Adipocyte (in vitro differentiated cells): ENCODE measurements at regions not wholly inside any gene's neighbourhood (a gene's known extent, or its start where the extent isn't known, plus 50 kb on each side); places are given as distances from the start of the nearest gene placed in this dataset.
A peak's percentile ranks its signal among the peaks of the same experiment; 100 is the strongest.

Source experiments
- DNase-seq: peaks from one replicate; pipeline ENCODE4 v3.0.0-alpha.2; 2015; ENCODE audit warnings: low read depth
- H3K27me3 ChIP-seq: replicated peaks from 2 replicates; pipeline ENCODE4 v1.7.0; 2013; ENCODE audit warnings: mild to moderate bottlenecking, low read length, moderate library complexity; ENCODE audit not compliant: control insufficient read depth, insufficient read depth
- H3K36me3 ChIP-seq: 2 replicates; pipeline ENCODE4 v1.7.0; 2013; ENCODE audit warnings: low read length, mild to moderate bottlenecking, moderate library complexity; ENCODE audit not compliant: control insufficient read depth, insufficient read depth, severe bottlenecking
- H3K4me1 ChIP-seq: 2 replicates; pipeline ENCODE4 v1.7.0; 2013; ENCODE audit warnings: mild to moderate bottlenecking, low read length, moderate library complexity; ENCODE audit not compliant: control insufficient read depth, insufficient read depth
- H3K4me3 ChIP-seq: 2 replicates; pipeline ENCODE4 v1.7.0; 2013; ENCODE audit warnings: mild to moderate bottlenecking, low read length, moderate library complexity
- H3K9ac ChIP-seq: 2 replicates; pipeline ENCODE4 v1.7.0; 2013; ENCODE audit warnings: mild to moderate bottlenecking, low read length, moderate library complexity
- H3K9me3 ChIP-seq: 2 replicates; pipeline ENCODE4 v1.7.0; 2013; ENCODE audit warnings: mild to moderate bottlenecking, low read length, moderate library complexity; ENCODE audit not compliant: control insufficient read depth

- Histone ChIP-seq H3K27me3 (no peaks in the 10 kb centered on the region), H3K9ac (no peak overlapping the region), H3K36me3 (no peaks in the 10 kb centered on the region), H3K4me3 (no peak overlapping the region), H3K4me1 (peaks cover 6% of the 10 kb centered on the region), H3K9me3 (no peaks in the 10 kb centered on the region)
- DNase-seq: no peak
These were observed 57.4 kb upstream of the TMPRSS15 start for GRCh38 chr21:18460979-18461378.

DNA sequence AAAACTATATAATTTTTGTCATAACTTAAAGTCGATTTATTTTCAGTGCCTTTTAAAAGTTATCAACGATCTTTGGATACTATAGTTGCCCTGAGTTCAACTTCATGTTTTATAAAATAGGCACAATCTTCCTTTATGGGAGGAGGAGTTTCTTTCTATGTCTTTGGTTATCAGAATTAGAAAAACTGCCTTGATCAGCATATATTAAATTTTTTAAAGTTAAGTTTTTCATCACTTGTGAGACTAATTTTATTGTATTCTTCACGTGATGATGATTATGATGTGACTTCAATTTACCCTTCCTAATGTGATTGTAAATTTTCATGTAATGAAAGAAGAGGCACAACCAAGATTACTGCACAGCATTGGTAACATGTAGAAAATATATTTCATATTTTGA lies 58.2 kb upstream of the TMPRSS15 start:
- no peaks in the 10 kb centered on the region for H3K9me3 ChIP-seq
- no peak overlapping the region for H3K9ac ChIP-seq
- DNase-seq: no peak
- no peaks in the 10 kb centered on the region for H3K27me3 ChIP-seq
- peaks cover under 1% of the 10 kb centered on the region for H3K4me1 ChIP-seq
- H3K36me3 ChIP-seq: no peaks in the 10 kb centered on the region
- H3K4me3 ChIP-seq: no peak overlapping the region

- DNase-seq: no peak
- Histone ChIP-seq H3K4me3 (peak overlapping the region; percentile 82), H3K4me1 (peaks cover 5% of the 10 kb centered on the region), H3K36me3 (no peaks in the 10 kb centered on the region), H3K9ac (no peak overlapping the region), H3K27me3 (no peaks in the 10 kb centered on the region), H3K9me3 (no peaks in the 10 kb centered on the region)
These were observed 64.1 kb upstream of the TMPRSS15 start for GRCh38 chr21:18467715-18468114.

DNA sequence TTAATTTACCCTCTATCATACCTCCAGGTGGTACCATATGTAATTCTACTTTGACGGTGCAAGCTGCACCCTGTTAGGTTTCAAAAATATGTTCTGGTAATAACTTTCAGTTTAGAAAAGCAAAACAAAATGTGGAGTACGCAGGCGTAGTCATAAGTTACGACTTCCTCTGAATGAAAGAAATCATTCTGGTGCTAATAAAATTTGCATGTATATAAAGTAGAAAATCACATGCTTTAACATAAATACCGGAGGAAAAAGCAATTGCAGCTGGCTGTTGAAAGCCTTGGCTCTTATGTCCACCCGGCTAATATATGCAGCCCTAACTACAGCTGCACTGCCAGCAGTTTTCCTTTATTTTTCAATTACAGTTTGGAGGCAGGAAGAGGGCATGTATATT lies 65.2 kb upstream of the TMPRSS15 start:
- H3K4me3 ChIP-seq: peak overlapping the region; percentile 82

GRCh38 chr21:18476639-18477038 lies 73.1 kb upstream of the TMPRSS15 start:
- H3K9ac ChIP-seq: no peak overlapping the region
- H3K27me3 ChIP-seq: no peaks in the 10 kb centered on the region
- no peaks in the 10 kb centered on the region for H3K9me3 ChIP-seq
- no peaks in the 10 kb centered on the region for H3K36me3 ChIP-seq
- no peak overlapping the region for H3K4me3 ChIP-seq
- no peak for DNase-seq
- H3K4me1 ChIP-seq: no peaks in the 10 kb centered on the region

More for the DNA sequence above, 65.2 kb upstream of the TMPRSS15 start:
- Histone ChIP-seq H3K27me3 (no peaks in the 10 kb centered on the region), H3K36me3 (no peaks in the 10 kb centered on the region), H3K9ac (peak overlapping the region; percentile 78), H3K4me1 (peaks cover 5% of the 10 kb centered on the region), H3K9me3 (no peaks in the 10 kb centered on the region)
- DNase-seq: no peak

DNA sequence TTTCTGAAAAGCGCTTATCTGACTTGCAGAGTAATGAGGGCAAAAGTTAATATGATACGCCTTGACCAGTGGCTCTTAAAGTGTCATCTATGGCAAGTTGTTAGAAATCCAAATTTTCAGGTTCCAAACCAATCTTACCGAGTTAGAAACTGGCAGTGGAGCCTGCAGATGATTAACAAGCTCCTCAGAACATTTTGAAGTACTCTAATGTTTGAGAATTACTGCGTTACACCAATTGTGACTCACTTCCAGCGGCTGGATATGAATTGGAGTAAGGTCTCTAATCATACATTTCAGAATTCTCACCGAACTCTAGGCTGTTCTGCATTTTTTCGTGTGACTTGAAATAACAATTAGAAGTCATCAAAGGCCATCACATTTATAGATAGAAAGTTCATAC lies 73.5 kb upstream of the TMPRSS15 start:
- DNase-seq: no peak

GRCh38 chr21:18478513-18478912 lies 74.9 kb upstream of the TMPRSS15 start:
- Histone ChIP-seq H3K9me3 (no peaks in the 10 kb centered on the region), H3K4me3 (no peak overlapping the region), H3K4me1 (no peaks in the 10 kb centered on the region), H3K27me3 (no peaks in the 10 kb centered on the region), H3K9ac (no peak overlapping the region), H3K36me3 (no peaks in the 10 kb centered on the region)
- no peak for DNase-seq

More for the DNA sequence above, 73.5 kb upstream of the TMPRSS15 start:
- Histone ChIP-seq H3K27me3 (no peaks in the 10 kb centered on the region), H3K4me1 (no peaks in the 10 kb centered on the region), H3K9me3 (no peaks in the 10 kb centered on the region), H3K9ac (no peak overlapping the region), H3K4me3 (no peak overlapping the region), H3K36me3 (no peaks in the 10 kb centered on the region)

- H3K9me3 ChIP-seq: no peaks in the 10 kb centered on the region
- no peak for DNase-seq
- no peak overlapping the region for H3K9ac ChIP-seq
- H3K27me3 ChIP-seq: no peaks in the 10 kb centered on the region
- H3K36me3 ChIP-seq: no peaks in the 10 kb centered on the region
- H3K4me3 ChIP-seq: no peak overlapping the region
- peaks cover 8% of the 10 kb centered on the region for H3K4me1 ChIP-seq
These were observed 84.7 kb upstream of the TMPRSS15 start for GRCh38 chr21:18488252-18488651.

- no peak overlapping the region for H3K4me3 ChIP-seq
- peaks cover 10% of the 10 kb centered on the region for H3K4me1 ChIP-seq
- no peak overlapping the region for H3K9ac ChIP-seq
- no peaks in the 10 kb centered on the region for H3K9me3 ChIP-seq
- no peak for DNase-seq
- no peaks in the 10 kb centered on the region for H3K27me3 ChIP-seq
- no peaks in the 10 kb centered on the region for H3K36me3 ChIP-seq
These were observed 89.8 kb upstream of the TMPRSS15 start for GRCh38 chr21:18493422-18493821.

- Histone ChIP-seq H3K9ac (no peak overlapping the region), H3K4me3 (no peak overlapping the region), H3K4me1 (peaks cover 7% of the 10 kb centered on the region), H3K36me3 (no peaks in the 10 kb centered on the region), H3K27me3 (no peaks in the 10 kb centered on the region), H3K9me3 (no peaks in the 10 kb centered on the region)
- no peak for DNase-seq
These were observed 91.9 kb upstream of the TMPRSS15 start for GRCh38 chr21:18495523-18495922.

- no peak for DNase-seq
- Histone ChIP-seq H3K4me3 (no peak overlapping the region), H3K9me3 (peaks cover 5% of the 10 kb centered on the region), H3K36me3 (no peaks in the 10 kb centered on the region), H3K9ac (no peak overlapping the region), H3K4me1 (peaks cover 3% of the 10 kb centered on the region), H3K27me3 (no peaks in the 10 kb centered on the region)
These were observed 94.8 kb upstream of the TMPRSS15 start for GRCh38 chr21:18498431-18498830.

- DNase-seq: peak; percentile 54
- Histone ChIP-seq H3K9me3 (peaks cover 5% of the 10 kb centered on the region), H3K36me3 (no peaks in the 10 kb centered on the region), H3K4me1 (no peaks in the 10 kb centered on the region), H3K4me3 (no peak overlapping the region), H3K27me3 (no peaks in the 10 kb centered on the region), H3K9ac (no peak overlapping the region)
These were observed 96.3 kb upstream of the TMPRSS15 start for GRCh38 chr21:18499761-18500376.
